ENCODE measurements at regions not wholly inside any gene's neighbourhood (a gene's known extent, or its start where the extent isn't known, plus 50 kb on each side); places are given as distances from the start of the nearest gene placed in this dataset.

GRCh38 chr1:14363036-14363590 is 235.4 kb upstream of the KAZN start:
- no peaks in the 10 kb centered on the region for H3K4me1 Mint-ChIP-seq
- H3K9me3 Mint-ChIP-seq = peaks cover 0 to 14% (median 4%) of the 10 kb centered on the region in 8 donors
- DNase-seq = no peak
- Histone ChIP-seq H3K4me1 (ENCODE audit: insufficient read depth, low read length) (no peaks in the 10 kb centered on the region), H3K36me3 (ENCODE audit: insufficient read depth, low read length) (no peaks in the 10 kb centered on the region), H3K27ac (ENCODE audit: low read depth, low read length) (no peak overlapping the region), H3K9me3 (ENCODE audit: control insufficient read depth in 1 of 2, low read length in 2 of 2) (no peaks in the 10 kb centered on the region), H3K4me3 (ENCODE audit: low read length in 2 of 2) (no peak overlapping the region), H3K27me3 (ENCODE audit: insufficient read depth, low read length) (no peaks in the 10 kb centered on the region)
- no peak overlapping the region for H3K4me3 Mint-ChIP-seq
- ChIA-PET CTCF (ENCODE audit: partially characterized antibody) (no interaction called here), POLR2A (ENCODE audit: partially characterized antibody) (no interaction called here)
- intact Hi-C loops (cut with micrococcal nuclease) = no loop called here
- H3K36me3 Mint-ChIP-seq = no peaks in the 10 kb centered on the region
- peaks cover 0 to 11% of the 10 kb centered on the region in 2 donors for H3K27me3 Mint-ChIP-seq
- no peak overlapping the region for H3K27ac Mint-ChIP-seq

- POLR2A ChIA-PET (ENCODE audit: partially characterized antibody) = no interaction called here
Observed at GRCh38 chr1:14363707-14364413, 234.6 kb upstream of the KAZN start.

DNA sequence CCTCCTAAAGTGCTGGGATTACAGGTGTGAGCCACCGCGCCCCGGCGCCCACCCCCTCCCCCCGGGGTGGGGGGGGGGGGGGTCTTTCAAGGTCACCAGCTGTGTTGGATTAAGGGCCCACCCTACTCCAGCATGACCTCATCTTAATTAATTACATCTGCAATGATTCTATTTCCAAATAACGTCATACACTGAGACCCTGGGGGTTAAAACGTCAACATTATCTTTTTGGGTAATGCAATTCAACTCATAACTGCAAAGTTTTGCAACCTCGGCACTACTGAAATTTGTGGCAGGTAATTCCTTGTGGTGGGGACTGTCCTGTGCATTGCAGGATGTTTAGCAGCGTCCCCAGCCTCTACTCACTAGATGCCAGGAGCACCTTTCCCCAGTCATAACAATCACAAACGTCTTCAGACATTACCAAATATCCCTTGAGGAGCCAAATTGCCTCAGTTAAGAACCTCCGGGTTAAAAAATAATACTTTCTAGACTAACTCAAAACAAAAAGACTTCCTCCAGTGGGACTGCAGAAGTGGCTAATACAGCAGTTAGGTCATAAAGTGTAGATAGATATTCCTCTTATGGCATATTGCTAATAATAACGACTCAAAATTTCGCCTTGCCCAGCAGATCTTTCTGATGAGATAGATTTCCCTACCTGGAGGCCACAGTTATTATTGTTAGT is 233.0 kb upstream of the KAZN start:
- Mint-ChIP-seq H3K4me3 (no peak overlapping the region), H3K9me3 (peaks cover 0 to 10% (median 4%) of the 10 kb centered on the region in 8 donors), H3K4me1 (no peaks in the 10 kb centered on the region), H3K27me3 (peaks cover 2 to 13% of the 10 kb centered on the region in 2 donors), H3K36me3 (no peaks in the 10 kb centered on the region), H3K27ac (no peak overlapping the region)
- Histone ChIP-seq H3K36me3 (ENCODE audit: insufficient read depth, low read length) (no peaks in the 10 kb centered on the region), H3K4me3 (ENCODE audit: low read length in 2 of 2) (no peak overlapping the region), H3K27me3 (ENCODE audit: insufficient read depth, low read length) (no peaks in the 10 kb centered on the region), H3K27ac (ENCODE audit: low read depth, low read length) (no peak overlapping the region), H3K4me1 (ENCODE audit: insufficient read depth, low read length) (no peaks in the 10 kb centered on the region), H3K9me3 (ENCODE audit: control insufficient read depth in 1 of 2, low read length in 2 of 2) (no peaks in the 10 kb centered on the region)
- POLR2A ChIA-PET (ENCODE audit: partially characterized antibody) = no interaction called here
- intact Hi-C loops (cut with micrococcal nuclease) = no loop called here
- DNase-seq = no peak
- CTCF ChIA-PET (ENCODE audit: partially characterized antibody) = no interaction called here

More at GRCh38 chr1:14363707-14364413, 234.6 kb upstream of the KAZN start:
- H3K4me1 ChIP-seq (ENCODE audit: insufficient read depth, low read length) = no peaks in the 10 kb centered on the region
- no peaks in the 10 kb centered on the region for H3K36me3 ChIP-seq (ENCODE audit: insufficient read depth, low read length)
- Mint-ChIP-seq H3K27me3 (peaks cover 0 to 7% of the 10 kb centered on the region in 2 donors), H3K4me1 (no peaks in the 10 kb centered on the region), H3K27ac (no peak overlapping the region), H3K36me3 (no peaks in the 10 kb centered on the region), H3K9me3 (peaks cover 0 to 14% (median 4%) of the 10 kb centered on the region in 8 donors), H3K4me3 (no peak overlapping the region)
- no peaks in the 10 kb centered on the region for H3K9me3 ChIP-seq (ENCODE audit: control insufficient read depth in 1 of 2, low read length in 2 of 2)
- CTCF ChIA-PET (ENCODE audit: partially characterized antibody) = no interaction called here
- no peak overlapping the region for H3K4me3 ChIP-seq (ENCODE audit: low read length in 2 of 2)
- H3K27me3 ChIP-seq (ENCODE audit: insufficient read depth, low read length) = no peaks in the 10 kb centered on the region
- intact Hi-C loops (cut with micrococcal nuclease) = no loop called here
- H3K27ac ChIP-seq (ENCODE audit: low read depth, low read length) = no peak overlapping the region
- DNase-seq = no peak

DNA sequence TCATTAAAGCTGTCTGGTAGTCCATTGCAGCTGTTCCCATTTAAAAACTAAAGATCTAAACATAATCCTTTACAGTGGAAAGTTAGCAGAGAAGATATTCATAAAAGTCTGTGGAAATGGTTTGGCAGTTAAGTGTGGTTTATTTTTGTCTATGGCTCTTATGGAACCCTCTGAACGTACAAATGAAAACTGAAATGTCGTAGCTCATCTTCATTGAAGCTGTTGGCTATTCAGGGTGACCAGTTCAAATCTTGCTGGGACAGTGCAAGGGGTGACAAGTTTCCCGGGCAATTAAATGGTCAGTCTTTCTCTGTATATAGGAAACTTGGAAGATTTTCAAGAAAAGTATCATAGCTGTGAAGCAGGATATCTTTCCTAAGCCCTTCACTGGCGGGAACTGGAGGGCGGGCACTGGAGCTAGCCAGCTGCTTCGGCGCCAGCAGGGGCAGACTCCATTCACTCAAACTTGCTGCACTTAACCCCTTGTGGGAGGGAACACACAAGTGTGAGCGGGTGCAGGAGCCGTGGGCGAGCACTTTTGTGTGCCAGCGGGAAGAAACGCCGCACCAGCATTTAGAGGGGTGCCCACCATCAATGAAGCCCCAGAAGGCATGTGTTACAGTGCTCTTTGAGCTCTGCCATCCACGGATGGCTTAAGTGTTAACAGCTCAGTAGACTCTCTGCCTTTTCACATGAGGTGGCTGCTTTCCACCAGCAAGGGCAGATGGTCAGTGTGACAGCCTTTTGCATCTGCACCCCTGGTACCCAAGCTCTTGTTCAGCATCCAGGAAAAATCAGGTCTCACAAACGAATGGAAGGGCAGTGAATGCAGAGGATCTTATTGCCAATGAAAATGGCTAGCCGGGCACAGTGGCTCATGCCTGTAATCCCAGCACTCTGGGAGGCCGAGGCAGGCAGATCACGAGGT is 232.1 kb upstream of the KAZN start:
- Histone ChIP-seq H3K27ac (ENCODE audit: low read depth, low read length) (no peak overlapping the region), H3K4me3 (ENCODE audit: low read length in 2 of 2) (no peak overlapping the region), H3K36me3 (ENCODE audit: insufficient read depth, low read length) (no peaks in the 10 kb centered on the region), H3K4me1 (ENCODE audit: insufficient read depth, low read length) (no peaks in the 10 kb centered on the region), H3K27me3 (ENCODE audit: insufficient read depth, low read length) (no peaks in the 10 kb centered on the region), H3K9me3 (ENCODE audit: control insufficient read depth in 1 of 2, low read length in 2 of 2) (no peaks in the 10 kb centered on the region)
- Mint-ChIP-seq H3K27me3 (peaks cover 4 to 15% of the 10 kb centered on the region in 2 donors), H3K4me3 (no peak overlapping the region), H3K36me3 (no peaks in the 10 kb centered on the region), H3K4me1 (no peaks in the 10 kb centered on the region), H3K27ac (no peak overlapping the region), H3K9me3 (peaks cover 0 to 10% (median 4%) of the 10 kb centered on the region in 8 donors)
- CTCF ChIA-PET (ENCODE audit: partially characterized antibody) = no interaction called here
- intact Hi-C loops (cut with micrococcal nuclease) = no loop called here
- POLR2A ChIA-PET (ENCODE audit: partially characterized antibody) = no interaction called here
- DNase-seq = no peak

GRCh38 chr1:14367451-14367850 is 231.0 kb upstream of the KAZN start:
- intact Hi-C loops (cut with micrococcal nuclease) = no loop called here
- no peak overlapping the region for H3K4me3 ChIP-seq (ENCODE audit: low read length in 2 of 2)
- H3K27ac ChIP-seq (ENCODE audit: low read depth, low read length) = no peak overlapping the region
- DNase-seq = no peak
- Mint-ChIP-seq H3K36me3 (no peaks in the 10 kb centered on the region), H3K4me1 (no peaks in the 10 kb centered on the region), H3K4me3 (no peak overlapping the region), H3K27me3 (peaks cover 4 to 11% of the 10 kb centered on the region in 2 donors), H3K27ac (no peak overlapping the region), H3K9me3 (peaks cover 0 to 4% (median 3%) of the 10 kb centered on the region in 8 donors)
- H3K27me3 ChIP-seq (ENCODE audit: insufficient read depth, low read length) = no peaks in the 10 kb centered on the region
- no peaks in the 10 kb centered on the region for H3K36me3 ChIP-seq (ENCODE audit: insufficient read depth, low read length)
- ChIA-PET CTCF (ENCODE audit: partially characterized antibody) (no interaction called here), POLR2A (ENCODE audit: partially characterized antibody) (no interaction called here)
- no peaks in the 10 kb centered on the region for H3K9me3 ChIP-seq (ENCODE audit: control insufficient read depth in 1 of 2, low read length in 2 of 2)
- H3K4me1 ChIP-seq (ENCODE audit: insufficient read depth, low read length) = no peaks in the 10 kb centered on the region

- Mint-ChIP-seq H3K27me3 (peaks cover 7 to 11% of the 10 kb centered on the region in 2 donors), H3K27ac (no peak overlapping the region), H3K4me1 (no peaks in the 10 kb centered on the region), H3K36me3 (no peaks in the 10 kb centered on the region), H3K4me3 (no peak overlapping the region), H3K9me3 (peaks cover 0 to 4% (median 1%) of the 10 kb centered on the region in 8 donors)
- no peaks in the 10 kb centered on the region for H3K4me1 ChIP-seq (ENCODE audit: insufficient read depth, low read length)
- no peak overlapping the region for H3K27ac ChIP-seq (ENCODE audit: low read depth, low read length)
- intact Hi-C loops (cut with micrococcal nuclease) = no loop called here
- ChIA-PET CTCF (ENCODE audit: partially characterized antibody) (no interaction called here), POLR2A (ENCODE audit: partially characterized antibody) (no interaction called here)
- no peak for DNase-seq
- H3K36me3 ChIP-seq (ENCODE audit: insufficient read depth, low read length) = no peaks in the 10 kb centered on the region
- no peaks in the 10 kb centered on the region for H3K27me3 ChIP-seq (ENCODE audit: insufficient read depth, low read length)
- no peak overlapping the region for H3K4me3 ChIP-seq (ENCODE audit: low read length in 2 of 2)
- no peaks in the 10 kb centered on the region for H3K9me3 ChIP-seq (ENCODE audit: control insufficient read depth in 1 of 2, low read length in 2 of 2)
Observed at GRCh38 chr1:14369526-14370213, 228.8 kb upstream of the KAZN start.
